Bronchial epithelial cell (primary cell): ENCODE measurements at regions not wholly inside any gene's neighbourhood (a gene's known extent, or its start where the extent isn't known, plus 50 kb on each side); places are given as distances from the start of the nearest gene placed in this dataset.
"Not testable (repeated sequence)": the region's sequence is repeated elsewhere in the genome, so short reads cannot be mapped to it uniquely, and the experiment has no call there.

Source experiments
- DNase-seq: peaks from one replicate; pipeline ENCODE4 v3.0.0-alpha.2; 2010; ENCODE audit warnings: low read depth
- FAIRE-seq: peaks from 2 replicates; lab custom pipeline; 2011; peaks lifted over from hg19 to GRCh38; lab: Jason Lieb, UNC
- H3K27me3 ChIP-seq: 2 replicates; pipeline ENCODE4 v1.5.1; 2011; ENCODE audit warnings: low read length; ENCODE audit not compliant: control insufficient read depth, insufficient read depth
- H3K36me3 ChIP-seq: 2 replicates; pipeline ENCODE4 v1.5.1; 2011; ENCODE audit warnings: low read length; ENCODE audit not compliant: control insufficient read depth, insufficient read depth
- H3K4me3 ChIP-seq: 2 replicates; pipeline ENCODE4 v1.5.1; 2011; ENCODE audit warnings: mild to moderate bottlenecking, low read depth, low read length, control low read depth
- CTCF ChIP-seq: IDR thresholded peaks from 2 replicates; pipeline ENCODE4 v1.5.1; 2011; ENCODE audit warnings: mild to moderate bottlenecking, moderate library complexity, low read length, control low read depth, inconsistent platforms; ENCODE audit not compliant: insufficient read depth, severe bottlenecking

GRCh38 chr11:114794048-114794684 is 115.8 kb downstream of the NXPE2 start:
- H3K36me3 ChIP-seq = no peaks in the 10 kb centered on the region
- TF ChIP-seq CTCF = no peak
- DNase-seq (no peak), FAIRE-seq (no peak)
- no peak overlapping the region for H3K4me3 ChIP-seq
- no peaks in the 10 kb centered on the region for H3K27me3 ChIP-seq

GRCh38 chr11:114796954-114797721 is 118.8 kb downstream of the NXPE2 start:
- no peak overlapping the region for H3K4me3 ChIP-seq
- H3K27me3 ChIP-seq = no peaks in the 10 kb centered on the region
- TF ChIP-seq CTCF = no peak
- no peaks in the 10 kb centered on the region for H3K36me3 ChIP-seq
- DNase-seq (no peak), FAIRE-seq (no peak)

- TF ChIP-seq CTCF = no peak
- DNase-seq (no peak), FAIRE-seq (no peak)
- H3K36me3 ChIP-seq = no peaks in the 10 kb centered on the region
- H3K4me3 ChIP-seq = no peak overlapping the region
- no peaks in the 10 kb centered on the region for H3K27me3 ChIP-seq
These were observed 121.1 kb downstream of the NXPE2 start for GRCh38 chr11:114799476-114799875.

GRCh38 chr11:114801773-114802172 is 123.4 kb downstream of the NXPE2 start:
- Histone ChIP-seq H3K36me3 (no peaks in the 10 kb centered on the region), H3K27me3 (no peaks in the 10 kb centered on the region), H3K4me3 (no peak overlapping the region)
- DNase-seq (no peak), FAIRE-seq (no peak)
- TF ChIP-seq CTCF = no peak

- H3K4me3 ChIP-seq = no peak overlapping the region
- no peaks in the 10 kb centered on the region for H3K27me3 ChIP-seq
- DNase-seq = no peak
- no peak for TF ChIP-seq CTCF
- FAIRE-seq = no peak
- no peaks in the 10 kb centered on the region for H3K36me3 ChIP-seq
These were observed 124.6 kb downstream of the NXPE2 start for GRCh38 chr11:114802878-114803277.

- not testable (repeated sequence) for H3K27me3 ChIP-seq, FAIRE-seq, DNase-seq, H3K36me3 ChIP-seq, H3K4me3 ChIP-seq
These were observed 127.1 kb downstream of the NXPE2 start for GRCh38 chr11:114805431-114805830.
